Stomach (tissue), 8 donors: ENCODE measurements at regions not wholly inside any gene's neighbourhood (a gene's known extent, or its start where the extent isn't known, plus 50 kb on each side); places are given as distances from the start of the nearest gene placed in this dataset.

ENCODE experiments used
- DNase-seq, 2 donors: peaks; one replicate each; pipeline versions ENCODE4 v3.0.0 to v3.0.0-alpha.2; 2013 to 2019
- H3K27ac ChIP-seq, 5 donors: fragments of 200-600 bp in 4 of 5; sonication (generic) in 4 of 5; one replicate each; pipeline ENCODE4 v1.5.1; 2013 to 2019; ENCODE audit warnings: mild to moderate bottlenecking in 1 of 5, moderate library complexity in 1 of 5
- H3K27me3 ChIP-seq, 3 donors: fragments of 200-600 bp; sonication (generic); one replicate each; pipeline ENCODE4 v1.5.1; 2017 to 2019; ENCODE audit warnings: mixed run types in 1 of 3
- H3K36me3 ChIP-seq, 4 donors: fragments of 200-600 bp; sonication (generic); 1 replicate in 3 of 4; 2 replicates in 1 of 4; pipeline ENCODE4 v1.5.1; 2016 to 2019
- H3K4me1 ChIP-seq, 4 donors: fragments of 200-600 bp; sonication (generic); one replicate each; pipeline ENCODE4 v1.5.1; 2016 to 2019
- H3K4me3 ChIP-seq, 4 donors: fragments of 200-600 bp; sonication (generic) in 3 of 4; one replicate each; pipeline ENCODE4 v1.5.1; 2016 to 2019; ENCODE audit warnings: mild to moderate bottlenecking in 1 of 4
- H3K9me3 ChIP-seq, 4 donors: fragments of 200-600 bp; sonication (generic); one replicate each; pipeline ENCODE4 v1.5.1; 2016 to 2019
- CTCF ChIP-seq, 7 experiments: fragments of 450-650 bp in 4 of 7; fragments of 200-600 bp in 3 of 7; sonication (generic) in 3 of 7; IDR thresholded peaks; one replicate each; pipeline ENCODE4 v1.5.1; 2016 to 2019; ENCODE audit warnings: antibody characterized with exemption in 7 of 7, control low read depth in 2 of 7, mild to moderate bottlenecking in 1 of 7
- EP300 ChIP-seq: sonication (generic); formaldehyde crosslinking; IDR thresholded peaks from one replicate; pipeline ENCODE4 v1.6.1; 2017; ENCODE audit warnings: antibody characterized with exemption
- POLR2A ChIP-seq, 4 donors: fragments of 450-650 bp; IDR thresholded peaks; one replicate each; pipeline ENCODE4 v1.6.1; 2016; ENCODE audit warnings: antibody characterized with exemption in 4 of 4, control low read depth in 2 of 4, mild to moderate bottlenecking in 1 of 4, moderate library complexity in 1 of 4
- POLR2AphosphoS5 ChIP-seq, 3 donors: sonication (generic); formaldehyde crosslinking; IDR thresholded peaks; one replicate each; pipeline ENCODE4 v1.6.1; 2016; ENCODE audit warnings: antibody characterized with exemption in 3 of 3
- WGBS, 5 donors: extraction: QIAGEN DNeasy Blood & Tissue Kit in 3 of 5; methylation state at CpG; one replicate each; pipeline versions ENCODE4 v1.1.5 to v1.1.7; 2013 to 2018; 5-methylcytosine and 5-hydroxymethylcytosine counted together
- intact Hi-C: fragments of 100-400 bp; cut with DNase I; formaldehyde crosslinking; loops from one replicate; pipeline ENCODE4 v1.15.1; 2023; ENCODE audit warnings: low total_unique reads
- donor health status: healthy with polysubstance abuse.
- donor health status: Bipolar disorder and iron deficiency.
- donor health status: healthy.

- H3K9me3 ChIP-seq: no peaks in the 10 kb centered on the region
- H3K36me3 ChIP-seq: no peaks in the 10 kb centered on the region
- H3K4me3 ChIP-seq: no peak overlapping the region
- no peak overlapping the region for H3K27ac ChIP-seq
- H3K4me1 ChIP-seq: no peaks in the 10 kb centered on the region
- intact Hi-C loops: no loop called here
- H3K27me3 ChIP-seq: no peaks in the 10 kb centered on the region
- no peak for DNase-seq
- WGBS, 5 donors: 71 to 84% (median 81%) methylated on average over 8 of the region's 8 CpGs
- TF ChIP-seq POLR2A (IDR thresholded peaks at IDR 0.05) (no peak), POLR2AphosphoS5 (IDR thresholded peaks at IDR 0.05) (no peak), CTCF (IDR thresholded peaks at IDR 0.05) (no peak), EP300 (no peak)
Observed at GRCh38 chr13:106063591-106064313, 471.7 kb downstream of the EFNB2 start.

- Histone ChIP-seq H3K4me3 (no peak overlapping the region), H3K9me3 (no peaks in the 10 kb centered on the region), H3K27me3 (no peaks in the 10 kb centered on the region), H3K27ac (no peak overlapping the region), H3K4me1 (no peaks in the 10 kb centered on the region), H3K36me3 (no peaks in the 10 kb centered on the region)
- WGBS, 5 donors: 73 to 84% (median 78%) methylated on average over 11 of the region's 11 CpGs
- no peak for DNase-seq
- intact Hi-C loops: no loop called here
- no peak for TF ChIP-seq POLR2A (IDR thresholded peaks at IDR 0.05)
- TF ChIP-seq CTCF (IDR thresholded peaks at IDR 0.05): no peak
- no peak for TF ChIP-seq EP300
- TF ChIP-seq POLR2AphosphoS5 (IDR thresholded peaks at IDR 0.05): no peak
Observed at GRCh38 chr13:106061781-106062180, 473.7 kb downstream of the EFNB2 start.

- no peak overlapping the region for H3K4me3 ChIP-seq
- no peaks in the 10 kb centered on the region for H3K4me1 ChIP-seq
- WGBS, 5 donors: 84 to 94% (median 89%) methylated on average over 2 of the region's 2 CpGs
- H3K27me3 ChIP-seq: no peaks in the 10 kb centered on the region
- no peak for DNase-seq
- no peaks in the 10 kb centered on the region for H3K36me3 ChIP-seq
- no peak overlapping the region for H3K27ac ChIP-seq
- TF ChIP-seq EP300 (no peak), CTCF (IDR thresholded peaks at IDR 0.05) (no peak), POLR2A (IDR thresholded peaks at IDR 0.05) (no peak)
- H3K9me3 ChIP-seq: no peaks in the 10 kb centered on the region
- intact Hi-C loops: no loop called here
Observed at GRCh38 chr13:106056851-106057250, 478.6 kb downstream of the EFNB2 start.

GRCh38 chr13:106052200-106052767 lies 483.2 kb downstream of the EFNB2 start:
- H3K27me3 ChIP-seq: no peaks in the 10 kb centered on the region
- H3K4me3 ChIP-seq: no peak overlapping the region
- H3K36me3 ChIP-seq: no peaks in the 10 kb centered on the region
- DNase-seq: peak in 1 of 2 donors; percentile 30
- no peak for TF ChIP-seq POLR2AphosphoS5 (IDR thresholded peaks at IDR 0.05)
- TF ChIP-seq POLR2A (IDR thresholded peaks at IDR 0.05): no peak
- TF ChIP-seq EP300: no peak
- no peak for TF ChIP-seq CTCF (IDR thresholded peaks at IDR 0.05)
- WGBS, 5 donors: 58 to 72% (median 64%) methylated on average over 7 to 8 of the region's 8 CpGs
- no peak overlapping the region for H3K27ac ChIP-seq
- no peaks in the 10 kb centered on the region for H3K9me3 ChIP-seq
- H3K4me1 ChIP-seq: no peaks in the 10 kb centered on the region
- intact Hi-C loops: no loop called here
